ENCODE measurements at regions not wholly inside any gene's neighbourhood (a gene's known extent, or its start where the extent isn't known, plus 50 kb on each side); places are given as distances from the start of the nearest gene placed in this dataset.
A peak's percentile ranks its signal among the peaks of the same experiment; 100 is the strongest.
"Not testable (repeated sequence)": the region's sequence is repeated elsewhere in the genome, so short reads cannot be mapped to it uniquely, and the experiment has no call there.

GRCh38 chr1:232318143-232318542, 311.8 kb downstream of the SIPA1L2 start:
- Histone ChIP-seq H3K9me3 (peaks cover 0 to 16% of the 10 kb centered on the region in 2 donors), H3K36me3 (no peaks in the 10 kb centered on the region), H3K4me1 (peaks cover 0 to 6% of the 10 kb centered on the region in 2 donors), H3K27me3 (no peaks in the 10 kb centered on the region), H3K27ac (peak overlapping the region in 1 of 2 donors; percentile 83), H3K4me3 (no peak overlapping the region)
- no peak for DNase-seq (ENCODE audit: low spot score)
- no peak for TF ChIP-seq CTCF (IDR thresholded peaks at IDR 0.05)

GRCh38 chr1:232317350-232317749, 312.6 kb downstream of the SIPA1L2 start:
- no peaks in the 10 kb centered on the region for H3K36me3 ChIP-seq

GRCh38 chr1:232316864-232317263, 313.1 kb downstream of the SIPA1L2 start:
- H3K4me3 ChIP-seq: no peak overlapping the region
- peaks cover 0 to 6% of the 10 kb centered on the region in 2 donors for H3K4me1 ChIP-seq
- H3K36me3 ChIP-seq: no peaks in the 10 kb centered on the region
- peaks cover 0 to 17% of the 10 kb centered on the region in 2 donors for H3K9me3 ChIP-seq
- no peaks in the 10 kb centered on the region for H3K27me3 ChIP-seq
- DNase-seq (ENCODE audit: low spot score): no peak
- TF ChIP-seq CTCF (IDR thresholded peaks at IDR 0.05): no peak
- H3K27ac ChIP-seq: no peak overlapping the region

More at GRCh38 chr1:232317350-232317749, 312.6 kb downstream of the SIPA1L2 start:
- Histone ChIP-seq H3K27ac (peak overlapping the region in 1 of 2 donors; percentile 83), H3K9me3 (peaks cover 0 to 17% of the 10 kb centered on the region in 2 donors), H3K27me3 (no peaks in the 10 kb centered on the region), H3K4me3 (no peak overlapping the region), H3K4me1 (peaks cover 0 to 6% of the 10 kb centered on the region in 2 donors)
- TF ChIP-seq CTCF (IDR thresholded peaks at IDR 0.05): no peak
- no peak for DNase-seq (ENCODE audit: low spot score)

GRCh38 chr1:232313876-232314275, 316.1 kb downstream of the SIPA1L2 start:
- H3K27me3 ChIP-seq; H3K36me3 ChIP-seq; DNase-seq (ENCODE audit: low spot score); H3K4me1 ChIP-seq; H3K27ac ChIP-seq; H3K4me3 ChIP-seq: not testable (repeated sequence)
- H3K9me3 ChIP-seq: peaks cover 0 to 17% of the 10 kb centered on the region in 2 donors

- no peaks in the 10 kb centered on the region for H3K36me3 ChIP-seq
- no peak overlapping the region for H3K4me3 ChIP-seq
- no peak overlapping the region for H3K27ac ChIP-seq
- H3K27me3 ChIP-seq: no peaks in the 10 kb centered on the region
- peaks cover 0 to 7% of the 10 kb centered on the region in 2 donors for H3K9me3 ChIP-seq
- peaks cover 0 to 13% of the 10 kb centered on the region in 2 donors for H3K4me1 ChIP-seq
- no peak for DNase-seq (ENCODE audit: low spot score)
- no peak for TF ChIP-seq CTCF (IDR thresholded peaks at IDR 0.05)
Observed at GRCh38 chr1:232310541-232310940, 319.4 kb downstream of the SIPA1L2 start.

GRCh38 chr1:232308616-232309015, 321.3 kb downstream of the SIPA1L2 start:
- DNase-seq (ENCODE audit: low spot score): no peak
- TF ChIP-seq CTCF (IDR thresholded peaks at IDR 0.05): no peak
- Histone ChIP-seq H3K4me3 (no peak overlapping the region), H3K27me3 (no peaks in the 10 kb centered on the region), H3K36me3 (no peaks in the 10 kb centered on the region), H3K27ac (no peak overlapping the region), H3K9me3 (peaks cover 0 to 5% of the 10 kb centered on the region in 2 donors), H3K4me1 (peaks cover 0 to 14% of the 10 kb centered on the region in 2 donors)

All from right atrium auricular region (tissue), 2 donors.